GM18505 (cell line): ENCODE measurements at regions not wholly inside any gene's neighbourhood (a gene's known extent, or its start where the extent isn't known, plus 50 kb on each side); places are given as distances from the start of the nearest gene placed in this dataset.

Experiments
- ATAC-seq: cut with Tn5 transposase; IDR thresholded peaks from one replicate; pipeline ENCODE4 v1.9.1; 2021; ENCODE audit not compliant: unreplicated experiment
- POLR2A ChIP-seq: IDR thresholded peaks from 4 replicates; pipeline ENCODE4 v1.6.1; 2011; ENCODE audit warnings: borderline replicate concordance; ENCODE audit not compliant: insufficient read depth, insufficient read length; ENCODE audit errors: extremely low read depth

- TF ChIP-seq POLR2A, result no peak
- ATAC-seq, result no peak
These were observed 70.5 kb upstream of the CD99 start for GRCh38 chrX:2620576-2620975.

- ATAC-seq, result no peak
- TF ChIP-seq POLR2A, result no peak
These were observed 72.6 kb upstream of the CD99 start for GRCh38 chrX:2618516-2618915.

GRCh38 chrX:2614911-2615310, 76.2 kb upstream of the CD99 start:
- ATAC-seq, result no peak

GRCh38 chrX:2610246-2611170, 80.6 kb upstream of the CD99 start:
- no peak for ATAC-seq

More at GRCh38 chrX:2614911-2615310, 76.2 kb upstream of the CD99 start:
- TF ChIP-seq POLR2A, result no peak

GRCh38 chrX:2609431-2610238, 81.5 kb upstream of the CD99 start:
- TF ChIP-seq POLR2A, result no peak
- ATAC-seq, result peak; percentile 47

More at GRCh38 chrX:2610246-2611170, 80.6 kb upstream of the CD99 start:
- TF ChIP-seq POLR2A, result no peak

GRCh38 chrX:2608638-2609430, 82.3 kb upstream of the CD99 start:
- peak; percentile 93 for ATAC-seq
- peak; percentile 56 for TF ChIP-seq POLR2A

- no peak for ATAC-seq
- no peak for TF ChIP-seq POLR2A
These were observed 84.0 kb upstream of the CD99 start for GRCh38 chrX:2607113-2607512.

GRCh38 chrX:2600564-2600963, 90.5 kb upstream of the CD99 start:
- TF ChIP-seq POLR2A, result no peak
- no peak for ATAC-seq

GRCh38 chrX:2596555-2597255, 94.4 kb upstream of the CD99 start:
- no peak for TF ChIP-seq POLR2A
- ATAC-seq, result no peak

- TF ChIP-seq POLR2A, result no peak
- no peak for ATAC-seq
These were observed 95.0 kb upstream of the CD99 start for GRCh38 chrX:2596045-2596444.

- no peak for ATAC-seq
- no peak for TF ChIP-seq POLR2A
These were observed 94.5 kb upstream of the DHRSX start for GRCh38 chrX:2595258-2595657.

GRCh38 chrX:2594491-2594890, 93.7 kb upstream of the DHRSX start:
- no peak for TF ChIP-seq POLR2A
- no peak for ATAC-seq
